ENCODE measurements at regions not wholly inside any gene's neighbourhood (a gene's known extent, or its start where the extent isn't known, plus 50 kb on each side); places are given as distances from the start of the nearest gene placed in this dataset.

DNA sequence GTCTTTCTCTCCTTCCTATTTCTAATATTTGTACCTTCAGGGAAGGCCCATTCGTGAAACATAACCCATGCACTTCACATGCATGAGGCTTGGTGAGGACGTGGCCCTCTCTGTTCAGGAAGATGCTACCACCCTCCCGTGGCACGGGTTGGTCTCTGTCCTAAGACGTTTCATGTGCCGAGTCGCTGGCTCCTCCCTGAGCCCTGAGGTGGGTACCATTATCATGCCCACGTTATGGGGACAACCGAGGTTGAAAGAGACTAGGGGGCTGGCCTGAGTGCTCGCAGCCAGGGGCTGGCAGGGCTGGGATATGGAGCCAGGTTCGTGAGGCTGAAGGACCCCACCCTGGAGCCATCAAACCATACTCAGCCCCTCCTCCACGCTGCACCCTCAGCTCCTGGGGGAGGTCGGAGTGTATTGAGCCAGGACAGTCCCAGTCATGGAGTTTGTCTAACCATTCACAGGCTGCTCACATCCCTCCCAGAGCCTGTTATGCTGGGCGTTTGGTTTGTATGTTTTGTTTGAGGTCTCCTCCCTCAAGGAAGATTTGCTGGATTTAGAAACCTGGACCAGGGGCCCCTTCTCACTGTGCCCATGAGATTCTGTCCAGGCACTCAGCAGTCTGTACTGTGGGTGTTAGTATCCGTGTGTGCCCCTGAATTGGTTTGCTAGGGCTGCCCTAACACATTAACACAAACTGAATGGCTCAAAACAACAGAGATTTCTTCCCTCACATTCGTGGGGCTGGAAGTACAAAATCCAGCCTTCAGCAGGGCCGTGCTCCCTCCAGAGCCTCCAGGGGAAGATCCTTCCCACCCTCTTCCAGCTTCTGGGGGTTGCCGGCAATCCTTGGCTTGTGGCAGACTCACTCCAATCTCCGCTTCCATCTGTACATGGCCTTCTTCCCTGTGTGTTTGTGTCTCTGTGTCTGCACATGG is 88.3 kb downstream of the ANKRD60 start:
- Histone ChIP-seq H3K4me2 (ENCODE audit: low read depth, low read length) (no peak overlapping the region), H3K27ac (ENCODE audit: insufficient read depth, low read length) (no peak overlapping the region), H4K20me1 (ENCODE audit: insufficient read depth, low read length) (no peaks in the 10 kb centered on the region; the same call in 1 of the 2 replicates), H4K91ac (ENCODE audit: insufficient read depth, low read depth, low read length) (no peak overlapping the region), H3K9me1 (ENCODE audit: insufficient read depth, low read length) (no peaks in the 10 kb centered on the region), H2BK15ac (ENCODE audit: low read depth, low read length) (no peak overlapping the region), H2BK5ac (ENCODE audit: low read depth, low read length, poor library complexity, severe bottlenecking) (no peak overlapping the region), H3K18ac (ENCODE audit: low read depth, low read length) (no peak overlapping the region), H3K27me3 (ENCODE audit: control insufficient read depth, insufficient read depth, low read length) (peaks cover 16% of the 10 kb centered on the region), H4K8ac (ENCODE audit: low read depth in 2 of 2, low read length in 2 of 2) (no peak overlapping the region), H2BK120ac (ENCODE audit: low read depth, low read length) (no peak overlapping the region), H3K36me3 (ENCODE audit: control insufficient read depth, insufficient read depth, low read length) (no peaks in the 10 kb centered on the region), H3K14ac (replicated peaks; ENCODE audit: low read depth, low read length) (no peak overlapping the region), H3K4ac (ENCODE audit: low read depth, low read length) (no peak overlapping the region), H2BK20ac (ENCODE audit: low read depth, low read length) (no peak overlapping the region), H2AK5ac (ENCODE audit: low read depth, low read length) (no peak overlapping the region), H3K56ac (ENCODE audit: extremely low read depth, insufficient read depth, low read length) (no peak overlapping the region), H3K79me1 (ENCODE audit: low read depth in 1 of 2, low read length in 2 of 2) (no peaks in the 10 kb centered on the region), H3K23ac (ENCODE audit: low read depth, low read length) (no peak overlapping the region), H3K4me1 (ENCODE audit: control insufficient read depth, insufficient read depth, low read length) (no peaks in the 10 kb centered on the region), H3K9ac (ENCODE audit: low read depth, low read length) (no peak overlapping the region), H3K4me3 (ENCODE audit: insufficient read depth, low read depth, low read length) (no peak overlapping the region), H4K5ac (ENCODE audit: low read depth, low read length) (no peak overlapping the region), H2AFZ (replicated peaks; ENCODE audit: low read length, poor library complexity) (peak overlapping the region; percentile 36), H3K9me3 (ENCODE audit: control insufficient read depth, insufficient read depth, low read length) (no peaks in the 10 kb centered on the region), H2AK9ac (replicated peaks; ENCODE audit: low read depth, low read length, poor library complexity) (peak overlapping the region; percentile 32)
- DNase-seq, result no peak
- ChIA-PET POLR2A (ENCODE audit: unreplicated experiment) (no interaction called here), CTCF (no interaction called here)
- ATAC-seq (ENCODE audit: low read depth), result no peak
- in situ Hi-C loops (cut with MboI; ENCODE audit: low sequenced_read_pairs), result no loop called here
- intact Hi-C loops (cut with micrococcal nuclease), result no loop called here
- TF ChIP-seq CEBPB (IDR thresholded peaks at IDR 0.05; ENCODE audit: low read depth, low read length), result no peak
- TF ChIP-seq RAD21 (IDR thresholded peaks at IDR 0.05; ENCODE audit: low read length), result no peak
- TF ChIP-seq, protein P1, sequence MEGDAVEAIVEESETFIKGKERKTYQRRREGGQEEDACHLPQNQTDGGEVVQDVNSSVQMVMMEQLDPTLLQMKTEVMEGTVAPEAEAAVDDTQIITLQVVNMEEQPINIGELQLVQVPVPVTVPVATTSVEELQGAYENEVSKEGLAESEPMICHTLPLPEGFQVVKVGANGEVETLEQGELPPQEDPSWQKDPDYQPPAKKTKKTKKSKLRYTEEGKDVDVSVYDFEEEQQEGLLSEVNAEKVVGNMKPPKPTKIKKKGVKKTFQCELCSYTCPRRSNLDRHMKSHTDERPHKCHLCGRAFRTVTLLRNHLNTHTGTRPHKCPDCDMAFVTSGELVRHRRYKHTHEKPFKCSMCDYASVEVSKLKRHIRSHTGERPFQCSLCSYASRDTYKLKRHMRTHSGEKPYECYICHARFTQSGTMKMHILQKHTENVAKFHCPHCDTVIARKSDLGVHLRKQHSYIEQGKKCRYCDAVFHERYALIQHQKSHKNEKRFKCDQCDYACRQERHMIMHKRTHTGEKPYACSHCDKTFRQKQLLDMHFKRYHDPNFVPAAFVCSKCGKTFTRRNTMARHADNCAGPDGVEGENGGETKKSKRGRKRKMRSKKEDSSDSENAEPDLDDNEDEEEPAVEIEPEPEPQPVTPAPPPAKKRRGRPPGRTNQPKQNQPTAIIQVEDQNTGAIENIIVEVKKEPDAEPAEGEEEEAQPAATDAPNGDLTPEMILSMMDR (conservative IDR thresholded peaks at IDR 0.05; ENCODE audit: low read depth, low read length), result no peak
- WGBS, 2 experiments (ENCODE audit: extremely low coverage in 2 of 2, insufficient read length in 1 of 2), result 78% methylated on average over 5 of the region's 19 CpGs; no CpG with 5 or more reads in 1 of the 2 experiments
- dilution Hi-C loops (cut with HindIII; ENCODE audit: low sequenced_read_pairs, unreplicated experiment), result no loop called here
- BruUV-seq (replicated peaks), result no TSS peak

Data from IMR-90 (cell line).